Activated B cell treated with CpG ODN at 0.5 μM for 24 hours (primary cell): ENCODE measurements at regions not wholly inside any gene's neighbourhood (a gene's known extent, or its start where the extent isn't known, plus 50 kb on each side); places are given as distances from the start of the nearest gene placed in this dataset.
A peak's percentile ranks its signal among the peaks of the same experiment; 100 is the strongest.

Experiments
- ATAC-seq: fragments of 200-7000 bp; cut with Tn5 transposase; one replicate; pipeline ENCODE4 v1.10.0; 2021; ENCODE audit warnings: low read depth, mild to moderate bottlenecking, moderate library complexity
- CTCF ChIA-PET: fragments of 350-600 bp; sonication (Branson Sonifier 250); formaldehyde crosslinking; loops from one replicate; lab custom pipeline; 2021; ENCODE audit warnings: antibody characterized with exemption; lab: Charles Lee
- POLR2A ChIA-PET: fragments of 350-600 bp; sonication (Branson Sonifier 250); formaldehyde crosslinking; loops from one replicate; lab custom pipeline; 2021; ENCODE audit warnings: antibody characterized with exemption; lab: Charles Lee
- DNase-seq: peaks from one replicate; pipeline ENCODE4 v3.0.0; 2022
- H3K27ac Mint-ChIP-seq: one replicate; pipeline ENCODE4 v1.8.0; 2020; ENCODE audit warnings: mixed read lengths
- H3K27me3 Mint-ChIP-seq: one replicate; pipeline ENCODE4 v1.8.0; 2021; ENCODE audit warnings: mixed read lengths
- H3K36me3 Mint-ChIP-seq: one replicate; pipeline ENCODE4 v1.8.0; 2021; ENCODE audit warnings: low read depth, mixed read lengths
- H3K4me1 Mint-ChIP-seq: one replicate; pipeline ENCODE4 v1.8.0; 2021; ENCODE audit warnings: mixed read lengths
- H3K4me3 Mint-ChIP-seq: one replicate; pipeline ENCODE4 v1.8.0; 2020; ENCODE audit warnings: mild to moderate bottlenecking, mixed read lengths
- H3K9me3 Mint-ChIP-seq: one replicate; pipeline ENCODE4 v1.8.0; 2020; ENCODE audit warnings: mixed read lengths
- CTCF ChIP-seq: fragments of 200-600 bp; IDR thresholded peaks from one replicate; pipeline ENCODE4 v1.8.0; 2022; ENCODE audit warnings: antibody characterized with exemption, mild to moderate bottlenecking
- intact Hi-C: fragments of 100-400 bp; cut with micrococcal nuclease; formaldehyde crosslinking; loops from one replicate; pipeline ENCODE4 v1.15.1; 2024

DNA sequence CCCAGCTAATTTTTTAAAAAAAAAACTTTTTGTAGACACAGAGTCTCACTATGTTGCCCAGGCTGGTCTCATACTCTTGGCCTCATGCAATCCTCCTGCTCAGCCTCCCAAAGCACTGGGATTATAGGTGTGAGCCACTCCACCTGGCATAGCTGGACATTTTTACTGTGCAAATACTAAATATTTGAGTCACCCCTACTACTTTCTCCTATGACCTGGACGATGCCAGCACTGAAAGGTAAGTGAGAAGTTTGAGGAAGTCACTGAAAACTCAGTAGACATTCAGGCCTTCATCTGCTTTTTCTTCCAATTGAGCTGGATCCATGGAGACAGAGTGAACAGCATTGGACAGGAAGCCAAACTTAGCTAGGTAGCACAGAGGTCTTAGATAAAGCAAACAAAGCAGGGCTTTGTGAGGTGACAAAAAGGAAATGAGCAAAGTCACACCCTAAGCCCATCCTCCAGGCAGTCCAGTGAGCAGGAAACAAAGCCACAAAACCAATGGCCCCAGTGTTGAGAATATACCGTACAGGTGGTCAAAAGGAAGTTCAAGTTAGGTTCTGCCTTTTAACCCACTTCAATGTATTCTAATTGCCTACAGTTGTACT lies 192.6 kb upstream of the RASA1 start:
- H3K27me3 Mint-ChIP-seq = no peaks in the 10 kb centered on the region
- H3K4me1 Mint-ChIP-seq = peaks cover 52% of the 10 kb centered on the region
- H3K36me3 Mint-ChIP-seq = no peaks in the 10 kb centered on the region
- ATAC-seq (peak; percentile 82), DNase-seq (no peak)
- intact Hi-C loops = no loop called here
- TF ChIP-seq CTCF = no peak
- H3K9me3 Mint-ChIP-seq = no peaks in the 10 kb centered on the region
- H3K27ac Mint-ChIP-seq = peak overlapping the region; percentile 87
- peak overlapping the region; percentile 50 for H3K4me3 Mint-ChIP-seq
- ChIA-PET POLR2A (interaction anchor here (1.0 to 1.5 kb wide), 2 partner anchors 45 to 193 kb away, joined by 4 to 5 read pairs; partner anchors contain the start of gene RASA1), CTCF (interaction anchor here (0.8 to 1.3 kb wide), 4 partner anchors 153 to 325 kb away, joined by 3 read pairs; no protein-coding TSS in a partner anchor)

GRCh38 chr5:87076411-87076810 lies 191.3 kb upstream of the RASA1 start:
- ChIA-PET POLR2A (no interaction called here), CTCF (interaction anchor here (1.0 to 1.3 kb wide), 2 partner anchors 191 to 324 kb away, joined by 3 read pairs; no protein-coding TSS in a partner anchor)
- H3K4me1 Mint-ChIP-seq = peaks cover 60% of the 10 kb centered on the region
- TF ChIP-seq CTCF = no peak
- H3K27ac Mint-ChIP-seq = no peak overlapping the region
- no peaks in the 10 kb centered on the region for H3K27me3 Mint-ChIP-seq
- intact Hi-C loops = no loop called here
- H3K36me3 Mint-ChIP-seq = no peaks in the 10 kb centered on the region
- H3K9me3 Mint-ChIP-seq = no peaks in the 10 kb centered on the region
- ATAC-seq = no peak
- no peak for DNase-seq
- no peak overlapping the region for H3K4me3 Mint-ChIP-seq

- Mint-ChIP-seq H3K9me3 (no peaks in the 10 kb centered on the region), H3K4me3 (no peak overlapping the region), H3K36me3 (no peaks in the 10 kb centered on the region), H3K27ac (no peak overlapping the region), H3K27me3 (no peaks in the 10 kb centered on the region), H3K4me1 (peaks cover 65% of the 10 kb centered on the region)
- no peak for DNase-seq
- ChIA-PET CTCF (interaction anchor here (1.0 kb wide), 1 partner anchor 323 kb away, joined by 3 read pairs; no protein-coding TSS in a partner anchor), POLR2A (no interaction called here)
- ATAC-seq = no peak
- intact Hi-C loops = no loop called here
- no peak for TF ChIP-seq CTCF
Measured at GRCh38 chr5:87076931-87077330, 190.8 kb upstream of the RASA1 start.

DNA sequence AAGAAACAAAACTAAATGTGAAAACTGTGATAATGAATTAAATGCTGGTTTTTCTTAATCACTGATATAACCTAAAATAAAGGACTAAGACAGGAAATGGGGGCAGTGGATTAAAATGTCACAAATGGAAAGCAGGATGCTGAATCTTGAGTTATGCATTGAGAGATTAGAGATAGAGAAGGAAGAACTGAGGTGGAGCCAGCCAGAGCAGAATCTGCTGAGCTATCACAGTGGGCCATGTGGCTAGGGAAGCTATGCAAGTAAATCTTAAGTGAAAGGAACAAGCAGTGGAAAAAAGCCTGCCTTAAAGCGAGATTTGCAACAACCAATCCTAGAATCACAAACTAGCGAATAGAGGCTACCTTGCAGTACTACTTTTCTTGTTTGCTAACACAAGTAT lies 188.5 kb upstream of the RASA1 start:
- CTCF ChIA-PET = no interaction called here
- TF ChIP-seq CTCF = no peak
- Mint-ChIP-seq H3K36me3 (no peaks in the 10 kb centered on the region), H3K9me3 (no peaks in the 10 kb centered on the region), H3K4me3 (no peak overlapping the region), H3K4me1 (peaks cover 75% of the 10 kb centered on the region), H3K27ac (peak overlapping the region; percentile 54), H3K27me3 (no peaks in the 10 kb centered on the region)
- DNase-seq = no peak
- POLR2A ChIA-PET = interaction anchor here (0.6 to 1.4 kb wide), 2 partner anchors 38 to 295 kb away, joined by 5 to 18 read pairs; no protein-coding TSS in a partner anchor
- intact Hi-C loops = no loop called here
- ATAC-seq = no peak

GRCh38 chr5:87081016-87081415 lies 186.7 kb upstream of the RASA1 start:
- CTCF ChIA-PET = interaction anchor here (0.5 kb wide), 1 partner anchor 36 kb away, joined by 3 read pairs; no protein-coding TSS in a partner anchor
- H3K36me3 Mint-ChIP-seq = no peaks in the 10 kb centered on the region
- no peak for TF ChIP-seq CTCF
- no peaks in the 10 kb centered on the region for H3K27me3 Mint-ChIP-seq
- peak overlapping the region; percentile 79 for H3K4me3 Mint-ChIP-seq
- DNase-seq (no peak), ATAC-seq (no peak)
- intact Hi-C loops = loop anchor here (1.0 to 5.0 kb wide), 5 partner anchors 22 to 1186 kb away; partner anchors contain the start of genes CCNH, COX7C and TMEM161B
- POLR2A ChIA-PET = interaction anchor here (0.6 to 1.4 kb wide), 4 partner anchors 18 to 235 kb away, joined by 3 to 10 read pairs (median 5); partner anchors contain the start of gene RASA1
- peaks cover 3% of the 10 kb centered on the region for H3K9me3 Mint-ChIP-seq
- H3K4me1 Mint-ChIP-seq = peaks cover 58% of the 10 kb centered on the region
- peak overlapping the region; percentile 97 for H3K27ac Mint-ChIP-seq
